GM04504 (cell line): ENCODE measurements at regions not wholly inside any gene's neighbourhood (a gene's known extent, or its start where the extent isn't known, plus 50 kb on each side); places are given as distances from the start of the nearest gene placed in this dataset.

ENCODE experiments used
- DNase-seq: peaks from one replicate; pipeline ENCODE4 v3.0.0-alpha.2; 2012; ENCODE audit warnings: low read depth

DNA sequence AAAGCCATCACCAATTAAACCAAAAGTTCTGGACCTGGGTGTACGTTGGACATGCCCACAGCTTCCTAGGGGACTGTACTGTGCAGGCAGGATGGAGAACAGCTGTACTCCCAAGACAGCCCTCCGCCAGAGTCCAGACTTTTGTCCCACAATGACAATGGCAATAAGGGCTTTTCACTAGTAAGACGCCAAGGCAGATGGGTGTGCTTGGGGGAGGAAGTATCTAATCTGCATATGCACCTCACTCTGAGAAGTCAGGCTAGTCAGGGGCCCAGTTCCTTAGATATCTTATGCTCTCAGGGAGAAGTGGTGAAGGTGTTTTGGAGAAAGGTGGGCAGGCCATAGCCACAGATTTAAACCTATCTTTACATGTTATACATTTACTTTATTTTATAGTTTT is 85.1 kb upstream of the USP47 start:
- DNase-seq: no peak

DNA sequence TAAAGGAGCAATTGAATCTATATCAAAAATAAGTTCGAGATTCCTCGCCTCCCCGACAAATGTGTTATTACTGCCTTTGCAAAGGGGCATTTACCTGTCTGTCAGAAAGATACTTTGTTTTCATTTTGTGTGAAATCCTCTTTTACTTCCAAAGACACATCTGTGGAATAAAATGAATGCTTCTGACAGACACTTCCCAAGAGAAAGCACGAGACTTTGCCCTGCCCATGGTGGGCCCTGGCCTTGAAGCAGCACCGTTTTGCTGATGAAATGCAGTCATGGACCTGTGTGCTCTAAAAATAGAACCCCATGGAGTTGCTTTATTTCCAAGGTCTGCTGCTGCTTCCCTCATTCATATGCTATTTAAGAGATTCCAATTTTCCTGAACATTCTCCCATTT is 85.9 kb upstream of the USP47 start:
- no peak for DNase-seq

DNA sequence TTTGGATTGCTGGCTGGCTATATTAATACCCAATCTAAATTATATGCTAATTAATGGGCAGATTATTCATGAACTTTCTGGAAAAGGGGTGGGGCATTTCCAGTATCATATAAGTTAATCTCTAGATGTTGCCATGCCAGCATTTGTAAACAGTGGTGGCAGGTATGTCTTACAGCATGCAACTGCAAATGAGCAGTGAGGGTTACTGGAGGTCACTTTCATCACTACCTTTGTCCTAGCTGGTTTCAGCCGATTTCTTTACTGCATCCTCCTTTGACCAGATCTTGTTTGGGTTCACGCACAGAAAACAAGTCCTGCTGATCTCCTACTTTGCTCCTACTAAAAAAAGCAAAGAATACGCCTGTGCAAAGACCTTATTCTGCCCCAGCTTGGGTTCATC is 89.1 kb upstream of the USP47 start:
- no peak for DNase-seq

DNA sequence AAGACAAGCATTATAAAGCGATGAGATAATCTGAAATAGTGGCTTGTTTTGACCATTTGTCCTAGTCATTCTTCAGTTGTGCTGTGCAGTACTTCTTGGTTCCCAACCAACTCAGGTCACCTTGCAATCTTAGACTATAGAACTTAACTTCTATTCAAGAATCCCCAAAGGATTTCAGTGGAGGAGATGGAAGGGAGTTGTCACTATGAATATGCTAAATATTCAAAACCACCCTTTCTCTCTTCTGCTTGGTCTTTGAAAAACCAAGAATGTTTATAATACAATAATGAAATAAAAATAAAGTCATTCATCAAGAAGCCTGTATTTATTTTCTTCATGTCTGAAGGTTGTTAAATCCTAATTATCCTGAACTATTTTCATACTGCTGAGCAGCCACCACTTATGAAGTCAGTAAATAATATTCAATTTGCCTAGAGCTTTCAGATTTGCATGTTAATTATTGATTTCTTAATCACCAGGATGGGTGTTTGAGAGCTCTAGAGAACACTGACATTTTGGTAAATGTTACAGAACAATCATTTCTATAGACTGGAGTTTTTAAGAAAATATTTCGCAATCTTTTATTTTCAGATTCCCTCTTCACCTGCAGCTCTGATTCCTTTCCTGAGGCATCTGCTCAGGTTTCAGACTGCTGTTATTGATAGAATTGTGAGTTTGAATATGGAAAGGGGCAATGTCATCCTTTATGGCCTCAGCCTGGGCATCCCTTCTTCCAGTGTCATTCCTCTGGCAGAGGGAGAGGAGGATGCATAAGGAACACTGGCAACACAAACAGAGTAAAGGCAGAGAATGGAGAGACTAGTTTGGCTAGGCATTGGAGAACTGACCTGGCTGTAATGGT is 91.5 kb upstream of the USP47 start:
- no peak for DNase-seq

DNA sequence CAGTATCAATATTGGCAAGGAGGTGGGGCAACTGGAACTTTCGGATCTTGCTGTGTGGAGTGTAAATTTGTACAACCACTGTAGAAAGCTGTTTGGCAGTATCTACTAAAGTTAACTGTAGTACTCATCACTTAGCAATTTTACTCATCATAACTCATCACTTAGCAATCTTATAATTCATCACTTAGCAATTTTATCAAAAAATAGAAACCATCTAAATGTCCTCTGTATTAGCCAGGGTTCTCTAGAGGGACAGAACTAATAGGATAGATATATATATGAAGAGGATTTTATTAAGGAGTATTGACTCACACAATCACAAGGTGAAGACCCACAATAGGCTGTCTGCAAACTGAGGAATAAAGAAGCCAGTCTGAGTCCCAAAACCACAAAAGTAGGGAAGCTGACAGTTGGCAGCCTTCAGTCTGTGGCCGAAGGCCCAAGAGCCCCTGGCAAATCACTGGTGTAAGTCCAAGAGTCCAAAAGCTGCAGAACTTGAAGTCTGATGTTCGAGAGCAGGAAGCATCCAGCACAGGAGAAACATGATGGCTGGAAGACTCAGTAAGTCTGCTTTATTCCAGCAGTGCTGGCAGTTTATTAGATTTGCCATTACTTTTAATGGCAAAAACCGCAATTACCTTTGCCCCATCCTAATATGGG is 92.9 kb upstream of the USP47 start:
- DNase-seq: no peak

DNA sequence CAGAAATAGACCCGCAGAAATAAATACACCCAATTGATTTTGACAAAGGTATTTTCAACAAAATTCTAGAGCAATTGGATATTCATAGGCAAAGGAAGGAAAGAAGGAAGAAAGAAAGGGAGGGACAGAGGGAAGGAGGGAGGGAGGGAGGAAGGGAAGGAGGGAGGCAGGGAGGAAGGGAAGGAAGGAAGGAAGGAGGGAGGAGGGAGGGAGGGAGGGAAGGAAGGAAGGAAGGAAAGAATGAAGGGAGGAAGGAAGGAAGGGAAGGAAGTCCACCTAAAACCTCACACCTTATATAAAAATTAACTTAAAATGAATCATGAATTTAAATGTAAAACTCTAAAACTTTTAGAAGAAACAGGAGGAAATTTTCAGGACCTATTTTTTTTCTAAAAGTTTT is 94.2 kb upstream of the USP47 start:
- DNase-seq: no peak

DNA sequence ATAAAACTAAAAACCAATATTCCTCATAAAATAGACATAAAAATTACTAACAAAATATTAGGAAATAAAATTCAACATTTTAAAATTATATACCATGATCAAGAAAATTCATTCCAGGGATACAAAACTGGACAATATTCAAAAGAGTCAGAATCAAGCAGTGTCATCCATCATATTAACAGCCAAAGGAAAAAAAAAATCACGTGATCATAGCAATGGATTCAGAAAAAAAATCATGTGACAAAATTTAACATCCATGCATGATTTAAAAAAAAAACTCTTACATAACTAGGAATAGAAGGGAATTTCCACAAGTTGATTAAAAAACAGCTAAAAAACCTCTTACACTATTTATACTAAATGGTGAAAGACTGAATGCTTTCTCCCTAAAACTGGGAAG is 95.3 kb upstream of the USP47 start:
- DNase-seq: no peak

DNA sequence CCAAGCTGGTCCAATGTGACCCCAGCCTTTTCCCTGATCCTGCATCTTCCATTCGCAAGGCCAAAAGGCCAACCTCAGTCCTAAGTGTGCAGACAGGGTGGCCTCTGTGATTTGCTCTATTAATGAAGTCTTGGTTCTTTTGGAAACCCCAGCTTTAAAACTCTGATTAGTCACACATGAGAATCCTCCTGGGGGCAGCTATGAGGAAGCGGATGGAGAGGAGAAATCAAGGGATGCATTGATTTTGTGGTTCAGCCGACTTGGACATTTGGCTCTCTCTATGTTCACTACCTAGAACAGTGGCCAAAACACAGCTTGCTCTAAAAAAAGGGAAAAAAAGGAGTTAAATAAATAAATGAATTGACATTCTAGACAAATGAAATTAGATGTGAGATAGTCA is 98.6 kb upstream of the USP47 start:
- no peak for DNase-seq

DNA sequence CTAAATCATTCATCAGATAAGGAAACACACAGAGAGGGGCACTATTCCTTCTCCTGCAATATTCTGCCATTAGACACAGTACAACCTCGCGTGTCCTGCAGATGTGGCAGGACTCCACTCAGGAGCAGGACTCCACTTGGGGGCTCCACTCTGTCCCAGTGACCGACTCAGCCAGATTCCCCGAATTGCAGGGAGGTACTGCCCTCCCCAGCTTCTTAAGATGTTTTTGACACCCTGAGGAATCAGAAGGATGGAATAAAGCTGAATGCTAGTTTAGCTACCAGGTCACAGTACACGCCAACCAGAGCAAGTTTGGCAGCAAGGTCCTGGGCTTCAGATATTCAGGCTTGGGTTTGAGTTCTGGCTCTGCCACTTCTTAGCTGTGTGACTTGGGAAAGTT is 99.3 kb upstream of the USP47 start:
- DNase-seq: no peak

DNA sequence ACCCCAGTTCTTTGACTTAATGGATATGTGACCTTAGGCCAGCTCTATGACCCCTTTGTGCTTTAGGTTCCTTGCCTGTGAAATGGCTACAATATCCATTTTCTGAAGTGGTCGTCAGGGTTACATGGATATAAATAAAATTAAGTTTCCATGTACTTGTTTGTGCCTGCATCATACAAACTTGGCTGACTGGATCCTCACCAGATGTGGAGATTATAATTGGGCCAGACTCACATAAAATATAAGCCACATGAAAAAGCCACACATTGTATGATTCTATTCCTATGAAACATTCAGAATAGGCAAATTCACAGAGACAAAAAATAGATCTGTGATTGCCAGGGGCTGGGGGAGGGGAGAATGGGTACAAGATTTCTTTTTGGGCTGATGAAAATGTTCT is 100.9 kb upstream of the USP47 start:
- no peak for DNase-seq

DNA sequence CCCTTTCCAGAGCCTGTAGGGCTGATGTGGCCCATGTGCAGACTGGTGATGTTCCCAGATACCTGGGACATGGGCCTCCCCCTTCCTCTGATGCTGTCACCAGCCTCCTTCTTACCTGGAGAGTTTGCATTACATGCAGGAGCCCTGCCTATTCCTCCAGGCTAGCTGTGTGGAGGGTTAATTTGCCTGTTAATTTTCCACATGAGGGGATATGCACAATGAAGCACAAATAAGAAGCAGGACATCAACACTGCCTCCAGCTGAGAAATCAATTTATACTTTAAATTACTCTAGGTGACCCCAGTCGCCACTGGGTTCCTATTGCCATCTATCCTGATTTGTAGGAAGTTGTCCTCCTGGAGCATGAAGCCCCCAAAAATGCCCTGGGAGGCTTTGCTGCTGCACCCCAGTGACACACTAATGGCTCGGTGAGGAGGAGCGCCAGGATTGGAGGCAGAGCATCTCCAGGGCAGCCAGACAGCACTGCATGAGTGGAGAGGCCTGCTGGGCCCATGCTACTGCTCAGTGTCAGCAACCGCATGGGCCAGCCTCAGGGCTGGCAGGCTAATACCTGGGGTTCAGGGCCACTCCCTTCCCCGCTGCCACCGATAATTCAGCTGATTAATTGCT is 101.6 kb upstream of the USP47 start:
- no peak for DNase-seq

DNA sequence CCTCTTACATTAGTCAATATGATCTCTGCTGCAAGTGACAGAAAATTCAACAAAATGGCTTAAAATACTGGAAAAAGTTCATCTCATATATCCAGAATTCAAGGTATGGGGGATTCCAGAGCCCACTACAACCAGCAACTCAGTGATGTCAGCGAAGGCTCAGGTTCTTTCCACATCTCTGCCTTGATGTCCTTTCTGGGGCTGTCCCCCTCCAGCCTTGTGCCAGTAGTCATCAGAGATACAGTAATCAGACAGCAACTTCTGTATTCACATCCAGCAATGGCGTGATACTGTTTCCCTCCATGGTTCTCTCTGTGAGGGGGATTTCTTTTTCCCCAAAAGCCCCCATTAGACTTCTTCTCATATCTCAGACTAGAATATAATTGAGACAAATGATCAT is 103.4 kb upstream of the USP47 start:
- no peak for DNase-seq

DNA sequence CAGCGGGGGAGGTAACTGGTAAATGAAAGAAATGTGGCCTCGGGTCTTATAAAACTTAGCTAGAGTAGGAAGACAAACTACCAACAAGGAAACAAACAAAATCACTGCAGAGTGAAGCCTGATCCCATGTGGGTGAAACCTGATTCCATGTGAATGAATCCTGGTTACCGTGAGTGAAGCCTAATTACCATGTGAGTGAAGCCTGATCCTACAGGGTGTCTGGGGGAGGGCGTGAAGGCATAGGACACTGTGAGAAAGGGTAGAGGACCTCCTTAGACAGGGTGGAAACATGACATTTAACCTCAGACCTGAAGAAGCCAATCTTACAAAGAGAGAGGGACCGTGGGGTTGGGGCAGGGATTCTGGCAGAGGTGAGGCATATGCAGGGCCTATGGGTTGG is 106.2 kb upstream of the USP47 start:
- DNase-seq: no peak

DNA sequence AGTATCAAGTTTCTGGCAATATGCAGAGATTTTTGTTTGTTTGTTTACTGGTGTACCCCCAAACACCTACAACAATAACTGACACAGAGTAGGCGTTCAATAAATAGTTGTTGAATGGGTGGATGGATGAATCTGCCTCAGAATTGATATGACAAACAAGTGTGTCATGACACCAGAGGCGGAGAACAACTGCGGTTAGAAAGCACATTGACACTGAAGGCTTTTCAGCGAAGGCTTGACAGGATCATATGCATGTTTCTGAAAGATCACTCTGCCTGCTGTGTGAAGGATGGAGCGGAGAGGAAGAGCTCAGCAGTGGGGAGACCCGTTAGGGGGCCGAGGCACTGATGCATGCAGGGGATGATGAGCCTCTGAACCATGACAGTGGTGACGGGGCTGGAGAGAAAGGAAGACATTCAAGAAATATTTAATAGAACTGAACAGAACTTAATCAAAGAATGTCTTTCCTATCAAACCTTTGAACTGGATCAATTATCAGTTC is 108.5 kb upstream of the USP47 start:
- DNase-seq: no peak

DNA sequence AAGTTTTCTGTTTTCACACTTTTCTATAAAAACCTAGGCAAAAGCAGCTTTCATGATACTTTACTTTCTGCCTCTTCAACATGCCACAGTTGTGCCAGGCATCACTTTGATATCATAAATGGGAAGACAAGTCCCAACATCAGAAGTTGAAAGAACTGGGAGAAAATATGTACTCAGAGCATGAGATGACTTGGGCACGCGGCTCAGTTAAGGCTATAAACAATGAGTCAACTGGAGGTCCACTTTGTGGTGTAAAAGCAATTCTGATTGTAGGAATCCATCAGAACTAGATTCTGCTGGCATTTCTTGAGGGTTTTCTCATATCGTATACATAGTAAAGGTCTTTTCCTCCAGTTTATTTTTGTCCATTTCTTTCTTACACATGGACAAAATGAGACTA is 109.7 kb upstream of the USP47 start:
- DNase-seq: no peak

DNA sequence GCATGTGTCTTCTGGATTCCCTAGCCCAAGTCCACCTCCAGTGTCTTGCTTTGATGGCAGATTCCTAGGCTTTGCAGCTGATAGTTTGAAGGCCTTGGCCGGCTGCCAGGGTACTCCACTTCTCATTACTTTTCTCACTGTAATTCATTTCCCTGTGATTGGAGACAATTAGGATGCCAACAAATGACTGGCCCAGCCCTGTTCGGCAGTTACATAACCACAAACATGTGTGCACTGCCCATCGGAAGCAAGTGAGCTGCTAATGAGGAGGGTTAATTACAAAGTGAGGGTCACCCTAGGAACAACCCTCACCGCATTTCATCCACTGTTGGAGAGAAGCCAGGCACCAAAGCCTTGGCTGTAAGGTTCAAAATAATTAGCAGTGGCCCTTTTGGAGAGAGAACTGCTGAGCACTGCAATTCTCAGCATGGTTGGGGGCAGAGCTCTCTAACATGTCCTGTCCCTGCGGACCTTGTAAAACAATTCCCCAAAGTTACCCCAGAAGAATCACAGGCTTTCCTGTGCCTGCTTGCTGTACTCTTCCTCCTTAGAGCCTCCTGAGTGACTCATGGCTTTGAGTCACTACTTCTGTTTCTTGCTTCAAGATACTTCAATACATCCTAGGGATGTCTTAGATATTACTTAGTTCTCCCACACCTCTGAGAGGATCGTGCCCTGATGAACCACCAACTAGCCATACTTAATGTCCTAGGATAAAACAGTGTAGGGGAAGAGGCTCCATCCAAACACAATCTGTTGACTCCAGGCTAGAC is 109.7 kb upstream of the GALNT18 start:
- no peak for DNase-seq

DNA sequence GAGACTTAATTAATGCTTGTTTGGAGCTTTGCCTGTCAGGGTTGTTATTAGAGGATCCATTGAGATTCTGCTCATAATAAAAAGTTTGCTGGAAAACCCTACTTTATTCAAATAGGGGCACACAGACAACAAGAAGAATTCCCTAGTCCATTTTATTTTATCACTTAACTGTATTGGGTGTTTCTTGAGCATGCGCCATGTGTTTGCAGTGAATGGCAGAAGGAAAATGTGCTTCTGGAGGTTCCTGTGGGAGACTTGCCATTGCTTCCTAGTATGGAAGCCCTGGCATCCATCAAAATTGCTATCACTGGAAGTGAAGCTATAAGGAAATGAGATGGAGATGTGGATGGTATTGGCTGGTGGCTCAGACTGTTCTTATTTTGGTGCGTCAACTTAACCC is 106.6 kb upstream of the GALNT18 start:
- DNase-seq: no peak

DNA sequence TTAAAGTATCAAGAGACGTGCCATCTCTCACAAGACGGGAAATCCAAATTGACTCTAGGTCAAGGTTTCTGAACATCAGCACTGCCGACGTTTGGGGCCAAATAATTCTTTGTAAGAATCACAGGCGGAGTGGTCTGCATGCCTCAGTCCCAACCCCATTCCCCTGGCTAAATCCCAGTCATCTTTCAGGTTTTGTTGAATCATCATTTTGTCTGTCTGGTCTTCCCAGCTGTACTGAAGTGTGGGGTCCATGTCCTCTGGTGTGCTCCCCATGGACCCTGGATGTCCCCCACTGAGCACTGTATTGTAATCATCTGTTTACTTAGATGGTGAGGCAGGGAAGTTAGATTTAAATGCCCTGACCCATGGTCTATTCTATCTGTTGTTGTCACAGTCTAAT is 103.6 kb upstream of the GALNT18 start:
- DNase-seq: no peak

DNA sequence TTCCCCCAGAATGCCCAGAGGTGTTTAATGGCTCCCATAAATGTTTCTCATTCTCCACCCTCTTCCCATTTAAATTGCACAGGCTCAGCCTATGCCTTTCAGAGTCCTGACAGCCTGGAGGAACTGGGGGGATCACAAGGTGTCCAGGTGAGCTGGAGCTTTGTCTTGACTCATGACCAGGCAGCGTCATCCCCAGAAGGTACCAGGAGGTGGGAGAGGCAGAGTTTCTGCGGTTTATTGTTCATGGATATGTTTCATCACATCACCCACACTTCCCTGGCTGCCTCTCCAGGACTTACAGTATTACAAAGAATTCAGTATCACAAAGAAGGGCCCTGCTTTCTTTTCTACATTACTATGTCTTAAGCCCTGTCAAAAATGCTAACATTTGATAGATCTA is 103.2 kb upstream of the GALNT18 start:
- no peak for DNase-seq

DNA sequence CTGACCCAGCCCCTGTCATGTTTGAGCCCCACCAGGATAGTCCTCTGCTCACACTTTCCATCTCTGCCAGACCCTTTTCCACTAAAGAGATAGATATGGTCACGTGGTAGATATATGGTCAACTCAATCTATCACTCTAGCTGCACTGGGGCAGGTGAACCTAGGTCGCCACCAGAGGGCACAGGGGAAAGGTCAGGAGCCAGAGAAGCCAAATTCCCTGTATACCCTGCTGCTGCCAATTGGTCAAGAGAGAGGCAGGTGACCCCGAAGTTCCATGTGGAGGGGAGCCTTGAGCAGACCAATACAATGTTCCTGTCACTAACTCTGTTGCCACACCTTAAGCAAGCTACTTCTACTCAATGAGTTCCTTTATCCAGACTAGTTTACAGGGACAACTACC is 101.1 kb upstream of the GALNT18 start:
- no peak for DNase-seq

DNA sequence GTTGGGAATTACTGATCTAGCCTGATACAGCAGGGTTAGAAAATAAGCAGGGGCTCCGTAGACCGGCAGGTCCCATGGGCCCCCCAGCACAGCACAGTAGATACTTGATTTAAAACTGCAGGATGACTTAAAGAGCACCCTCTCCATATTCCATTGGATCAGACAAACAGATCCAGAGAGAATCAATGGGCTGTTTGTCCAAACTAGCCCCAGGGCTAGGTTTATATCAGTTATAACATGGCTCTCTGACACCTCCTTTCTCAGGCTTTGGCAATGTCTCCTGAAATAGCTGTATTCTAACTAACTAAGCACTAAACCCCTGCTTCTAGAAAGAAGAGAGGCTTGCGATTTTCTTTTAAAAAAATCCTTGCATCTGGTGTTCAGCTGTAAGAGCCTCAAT is 100.4 kb upstream of the GALNT18 start:
- no peak for DNase-seq

DNA sequence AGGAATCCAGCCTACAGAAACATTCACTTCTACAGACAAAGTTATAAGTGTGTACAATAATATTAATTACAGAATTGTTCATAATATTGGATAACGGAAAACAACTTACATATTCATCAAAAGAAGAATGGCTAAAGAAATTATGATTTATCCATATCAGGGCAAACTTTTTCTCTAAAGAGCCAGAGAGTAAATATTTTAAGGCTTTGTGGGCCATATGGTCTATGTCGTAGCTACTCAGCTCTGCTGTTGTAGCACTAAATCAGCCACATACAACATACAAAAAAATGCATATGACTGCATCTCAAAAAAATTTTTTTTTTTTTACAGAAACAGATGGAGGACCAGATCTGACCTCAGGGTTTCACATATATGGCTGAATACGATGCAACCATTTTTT is 96.7 kb upstream of the GALNT18 start:
- DNase-seq: no peak
